ENCODE measurements at regions not wholly inside any gene's neighbourhood (a gene's known extent, or its start where the extent isn't known, plus 50 kb on each side); places are given as distances from the start of the nearest gene placed in this dataset.
"Not testable (repeated sequence)": the region's sequence is repeated elsewhere in the genome, so short reads cannot be mapped to it uniquely, and the experiment has no call there.

- no peak for DNase-seq
Observed at GRCh38 chr3:21017115-21017852, 733.7 kb downstream of the ZNF385D start.

- no peak for DNase-seq
Observed at GRCh38 chr3:21013566-21013965, 737.4 kb downstream of the ZNF385D start.

- no peak for DNase-seq
Observed at GRCh38 chr3:20999661-21000060, 751.3 kb downstream of the ZNF385D start.

GRCh38 chr3:20997183-20997582, 753.8 kb downstream of the ZNF385D start:
- DNase-seq: no peak

DNA sequence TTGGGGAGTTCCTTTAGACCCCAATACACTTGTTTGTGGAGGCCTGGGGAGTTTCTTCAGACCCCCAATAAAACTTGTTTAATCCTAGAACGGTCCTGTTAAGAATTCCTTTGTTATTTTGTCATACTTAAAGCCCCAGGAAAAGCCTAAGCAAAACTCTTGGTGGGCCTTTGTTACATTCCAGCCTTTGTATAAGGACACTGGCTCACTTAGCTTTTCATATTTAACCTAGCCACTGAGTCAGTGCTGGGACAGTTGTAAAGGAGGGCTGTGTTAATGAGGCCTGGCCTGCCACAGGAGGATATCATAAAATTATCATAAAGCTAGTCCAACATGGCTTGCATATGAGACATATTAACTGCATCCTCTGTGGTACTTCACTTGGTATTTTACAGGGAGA, 760.1 kb downstream of the ZNF385D start:
- DNase-seq: no peak

DNA sequence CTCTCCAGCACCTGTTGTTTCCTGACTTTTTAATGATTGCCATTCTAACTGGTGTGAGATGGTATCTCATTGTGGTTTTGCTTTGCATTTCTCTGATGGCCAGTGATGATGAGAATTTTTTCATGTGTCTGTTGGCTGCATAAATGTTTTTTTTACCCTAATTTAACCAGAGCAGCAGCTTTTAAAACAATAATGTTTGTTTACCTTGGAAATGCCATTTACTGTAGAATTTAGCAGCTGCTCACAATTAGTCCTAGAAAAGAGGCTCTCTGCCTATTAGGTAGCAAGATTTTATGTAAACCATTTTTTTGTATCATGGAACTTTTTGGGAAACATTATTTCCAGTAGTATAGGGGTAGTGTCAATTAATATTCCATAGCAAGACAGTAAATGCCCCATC, 761.4 kb downstream of the ZNF385D start:
- DNase-seq: not testable (repeated sequence)

DNA sequence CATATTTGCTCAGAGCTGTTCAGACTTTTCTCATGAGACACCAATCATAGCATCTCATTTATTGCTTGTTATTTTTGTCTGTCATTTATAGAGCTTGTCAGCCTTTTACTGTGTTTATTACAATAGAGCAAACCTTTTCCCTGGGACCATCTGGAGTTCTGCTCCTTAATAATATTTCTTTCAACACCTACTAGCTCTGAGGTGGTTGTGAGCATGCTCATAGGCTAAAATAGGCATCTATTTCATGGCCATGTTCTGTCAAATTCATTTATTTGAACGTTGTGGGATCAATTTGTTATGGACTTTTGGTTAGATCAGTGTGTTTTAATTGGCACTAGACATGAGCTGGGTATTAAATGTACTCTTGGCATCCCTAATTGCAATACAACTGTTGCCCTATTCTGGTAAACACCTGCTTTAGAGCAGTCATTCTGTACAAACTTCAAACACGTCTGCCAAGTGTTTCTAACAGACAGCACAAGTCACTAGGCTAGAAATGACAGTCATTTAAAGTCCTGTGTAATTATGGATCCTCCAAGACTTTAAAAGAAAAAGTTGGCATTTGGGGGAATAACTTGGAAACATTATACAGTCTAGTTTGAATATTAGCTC, 766.3 kb downstream of the ZNF385D start:
- peak; percentile 54 for DNase-seq

DNA sequence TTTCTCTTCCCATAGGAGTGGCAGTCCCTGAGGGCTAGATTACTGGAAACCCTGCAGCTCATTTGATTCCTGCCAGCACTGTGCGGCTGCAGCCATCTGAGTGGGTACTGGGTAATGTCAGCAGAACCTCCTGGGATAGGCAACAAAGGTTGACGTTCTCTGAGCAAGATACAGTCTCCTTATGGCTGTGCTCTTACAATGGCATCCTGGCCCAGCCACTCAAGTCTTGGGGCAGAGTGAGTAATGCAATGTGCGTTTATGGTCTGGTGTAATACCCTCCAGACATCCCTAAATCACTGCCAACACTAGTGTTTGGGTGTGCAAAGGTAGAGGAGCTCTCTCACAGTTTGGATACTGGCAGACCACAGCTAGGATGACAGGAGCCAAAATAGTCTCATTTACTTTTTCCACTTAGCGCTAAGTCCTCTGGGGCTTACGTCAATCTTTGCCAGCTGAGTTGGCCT, 775.8 kb downstream of the ZNF385D start:
- DNase-seq: no peak

GRCh38 chr3:20974396-20974795, 776.6 kb downstream of the ZNF385D start:
- DNase-seq: peak; percentile 29

DNA sequence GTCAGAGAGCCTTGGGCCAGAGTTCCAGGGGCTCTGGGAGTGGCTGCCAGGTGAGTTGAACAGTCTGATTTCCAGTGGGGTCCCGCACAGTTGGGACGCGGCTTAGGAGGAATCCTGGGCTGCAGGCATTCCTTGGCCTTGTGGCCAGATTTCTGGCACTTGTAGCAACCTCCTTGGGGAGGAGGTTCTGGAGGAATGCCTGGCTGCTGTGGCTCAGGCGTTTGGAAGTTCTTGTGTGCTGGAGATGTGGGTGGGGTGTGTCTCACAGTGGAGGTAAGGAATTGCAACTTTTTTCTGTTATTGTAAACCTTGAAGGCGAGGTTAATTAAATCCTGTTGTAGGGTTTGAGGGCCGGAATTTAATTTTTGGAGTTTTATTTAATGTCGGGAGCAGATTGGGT, 780.2 kb downstream of the ZNF385D start:
- DNase-seq: not testable (repeated sequence)

DNA sequence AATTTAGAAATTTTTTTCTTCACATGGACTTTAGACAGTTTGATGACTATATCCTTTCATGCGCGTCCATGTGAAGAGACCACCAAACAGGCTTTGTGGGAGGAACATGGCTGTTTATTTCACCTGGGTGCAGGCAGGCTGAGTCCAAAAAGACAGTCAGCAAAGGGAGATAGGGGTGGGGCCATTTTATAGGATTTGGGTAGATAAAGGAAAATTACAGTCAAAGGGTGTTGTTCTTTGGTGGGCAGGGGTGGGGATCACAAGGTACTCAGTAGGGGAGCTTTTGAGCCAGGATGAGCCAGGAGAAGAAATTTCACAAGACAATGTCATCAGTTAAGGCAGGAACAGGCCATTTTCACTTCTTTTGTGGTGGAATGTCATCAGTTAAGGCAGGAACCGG, 781.5 kb upstream of the SGO1 start:
- DNase-seq: not testable (repeated sequence)

- DNase-seq: no peak
Observed at GRCh38 chr3:20958161-20958560, 772.2 kb upstream of the SGO1 start.

- DNase-seq: no peak
Observed at GRCh38 chr3:20945892-20946291, 759.9 kb upstream of the SGO1 start.

- DNase-seq: no peak
Observed at GRCh38 chr3:20935791-20936190, 749.8 kb upstream of the SGO1 start.

GRCh38 chr3:20931834-20932233, 745.8 kb upstream of the SGO1 start:
- no peak for DNase-seq

GRCh38 chr3:20930034-20930433, 744.0 kb upstream of the SGO1 start:
- no peak for DNase-seq

- DNase-seq: no peak
Observed at GRCh38 chr3:20924646-20925385, 738.8 kb upstream of the SGO1 start.

GRCh38 chr3:20921112-20921511, 735.1 kb upstream of the SGO1 start:
- DNase-seq: not testable (repeated sequence)

GRCh38 chr3:20916951-20917606, 731.1 kb upstream of the SGO1 start:
- peak; percentile 8 for DNase-seq

- DNase-seq: no peak
Observed at GRCh38 chr3:20914310-20914709, 728.3 kb upstream of the SGO1 start.

DNA sequence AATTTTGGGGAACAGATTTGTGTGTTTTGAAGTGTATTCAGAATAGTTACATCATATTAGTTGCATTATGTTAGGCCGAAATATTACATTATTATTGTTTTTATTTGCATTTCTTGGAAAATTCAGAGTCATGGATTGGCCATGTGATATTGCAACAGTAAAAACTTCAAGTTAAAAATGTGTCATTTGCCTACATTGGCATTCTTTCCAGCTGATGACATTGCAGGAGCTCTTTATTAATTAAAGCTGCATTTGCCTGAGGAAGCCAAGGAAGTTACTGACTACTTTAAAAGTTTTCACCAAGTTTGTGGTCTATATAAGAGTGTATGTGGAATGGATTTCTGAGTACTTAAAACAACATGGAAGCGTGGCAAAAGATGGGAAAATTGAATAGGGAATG, 726.4 kb upstream of the SGO1 start:
- DNase-seq: no peak

GRCh38 chr3:20909511-20909910, 723.5 kb upstream of the SGO1 start:
- no peak for DNase-seq

GRCh38 chr3:20905210-20905805, 719.3 kb upstream of the SGO1 start:
- no peak for DNase-seq
